Memory B cell (primary cell): ENCODE measurements at regions not wholly inside any gene's neighbourhood (a gene's known extent, or its start where the extent isn't known, plus 50 kb on each side); places are given as distances from the start of the nearest gene placed in this dataset.

ENCODE experiments used
- ATAC-seq: fragments of 150-1000 bp; cut with Tn5 transposase; 2 replicates; pipeline ENCODE4 v1.10.0; 2021; ENCODE audit warnings: low read depth, mild to moderate bottlenecking, moderate library complexity
- DNase-seq, 2 donors: peaks; one replicate each; pipeline ENCODE4 v3.0.0; 2022; ENCODE audit warnings: low spot score in 2 of 2
- H3K27ac Mint-ChIP-seq: one replicate; pipeline ENCODE4 v1.8.0; 2022; ENCODE audit warnings: mild to moderate bottlenecking, moderate library complexity, mixed read lengths
- H3K27me3 Mint-ChIP-seq: one replicate; pipeline ENCODE4 v1.8.0; 2022; ENCODE audit warnings: mixed read lengths
- H3K36me3 Mint-ChIP-seq: one replicate; pipeline ENCODE4 v1.8.0; 2022; ENCODE audit warnings: mild to moderate bottlenecking, mixed read lengths
- H3K4me1 Mint-ChIP-seq: one replicate; pipeline ENCODE4 v1.8.0; 2022; ENCODE audit warnings: mixed read lengths
- H3K4me3 Mint-ChIP-seq: one replicate; pipeline ENCODE4 v1.8.0; 2022; ENCODE audit warnings: mild to moderate bottlenecking, moderate library complexity, mixed read lengths
- H3K9me3 Mint-ChIP-seq: one replicate; pipeline ENCODE4 v1.8.0; 2022; ENCODE audit warnings: mixed read lengths

- Mint-ChIP-seq H3K9me3 (peaks cover 4% of the 10 kb centered on the region), H3K27me3 (no peaks in the 10 kb centered on the region)
Observed at GRCh38 chr2:22360735-22361374, 1024.1 kb upstream of the KLHL29 start.

DNA sequence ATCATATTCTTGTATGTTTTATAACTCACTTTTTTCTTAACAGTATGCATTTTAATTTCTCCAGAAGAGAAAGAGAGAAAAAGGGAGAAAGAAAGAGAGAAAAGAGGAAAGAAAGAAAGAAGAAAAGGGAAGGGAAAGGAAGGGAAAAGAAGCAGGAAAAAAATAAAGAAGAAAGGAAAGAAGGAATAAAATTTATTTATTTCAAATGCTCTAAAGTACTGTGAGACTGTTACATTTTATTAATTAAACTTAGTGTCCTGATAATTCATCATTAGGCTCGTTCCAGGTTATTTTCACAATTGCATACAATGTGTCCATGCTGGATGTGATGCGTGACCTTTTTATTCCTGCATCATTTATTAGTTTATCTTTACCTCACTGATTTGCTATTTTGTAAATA lies 1023.4 kb upstream of the KLHL29 start:
- Mint-ChIP-seq H3K36me3 (no peaks in the 10 kb centered on the region), H3K27ac (no peak overlapping the region), H3K4me1 (no peaks in the 10 kb centered on the region), H3K4me3 (no peak overlapping the region), H3K27me3 (no peaks in the 10 kb centered on the region), H3K9me3 (peaks cover 4% of the 10 kb centered on the region)
- DNase-seq (no peak), ATAC-seq (no peak)

More at GRCh38 chr2:22360735-22361374, 1024.1 kb upstream of the KLHL29 start:
- no peak overlapping the region for H3K4me3 Mint-ChIP-seq
- H3K36me3 Mint-ChIP-seq = no peaks in the 10 kb centered on the region
- DNase-seq (no peak), ATAC-seq (no peak)
- H3K27ac Mint-ChIP-seq = no peak overlapping the region
- no peaks in the 10 kb centered on the region for H3K4me1 Mint-ChIP-seq

DNA sequence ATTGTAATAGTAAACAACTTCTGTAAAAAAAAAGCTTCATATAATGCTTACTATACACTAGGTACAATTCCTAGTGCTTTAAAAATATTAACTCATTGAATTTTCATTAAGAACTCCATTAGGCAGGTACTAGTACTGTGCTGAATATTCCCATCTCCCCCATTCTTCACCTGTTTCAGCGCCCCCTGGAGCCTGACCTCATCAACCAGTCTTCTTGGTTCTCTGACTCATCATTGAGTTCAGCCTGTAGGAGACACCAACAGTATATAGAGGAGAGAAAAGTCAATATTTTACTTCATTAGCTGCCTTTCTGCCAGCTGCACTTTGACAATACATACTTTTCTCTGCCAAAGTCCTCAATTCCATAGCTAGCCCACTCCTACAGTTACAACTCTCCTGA lies 1009.9 kb upstream of the KLHL29 start:
- DNase-seq = no peak
- no peak overlapping the region for H3K27ac Mint-ChIP-seq

GRCh38 chr2:22377268-22377667 lies 1007.7 kb upstream of the KLHL29 start:
- Mint-ChIP-seq H3K4me1 (no peaks in the 10 kb centered on the region), H3K27me3 (no peaks in the 10 kb centered on the region), H3K9me3 (peaks cover 2% of the 10 kb centered on the region), H3K4me3 (no peak overlapping the region), H3K27ac (no peak overlapping the region), H3K36me3 (no peaks in the 10 kb centered on the region)
- no peak for DNase-seq
- ATAC-seq = no peak

More for the DNA sequence above, 1009.9 kb upstream of the KLHL29 start:
- ATAC-seq = no peak
- Mint-ChIP-seq H3K36me3 (no peaks in the 10 kb centered on the region), H3K27me3 (no peaks in the 10 kb centered on the region), H3K9me3 (peaks cover 3% of the 10 kb centered on the region), H3K4me3 (no peak overlapping the region), H3K4me1 (no peaks in the 10 kb centered on the region)

DNA sequence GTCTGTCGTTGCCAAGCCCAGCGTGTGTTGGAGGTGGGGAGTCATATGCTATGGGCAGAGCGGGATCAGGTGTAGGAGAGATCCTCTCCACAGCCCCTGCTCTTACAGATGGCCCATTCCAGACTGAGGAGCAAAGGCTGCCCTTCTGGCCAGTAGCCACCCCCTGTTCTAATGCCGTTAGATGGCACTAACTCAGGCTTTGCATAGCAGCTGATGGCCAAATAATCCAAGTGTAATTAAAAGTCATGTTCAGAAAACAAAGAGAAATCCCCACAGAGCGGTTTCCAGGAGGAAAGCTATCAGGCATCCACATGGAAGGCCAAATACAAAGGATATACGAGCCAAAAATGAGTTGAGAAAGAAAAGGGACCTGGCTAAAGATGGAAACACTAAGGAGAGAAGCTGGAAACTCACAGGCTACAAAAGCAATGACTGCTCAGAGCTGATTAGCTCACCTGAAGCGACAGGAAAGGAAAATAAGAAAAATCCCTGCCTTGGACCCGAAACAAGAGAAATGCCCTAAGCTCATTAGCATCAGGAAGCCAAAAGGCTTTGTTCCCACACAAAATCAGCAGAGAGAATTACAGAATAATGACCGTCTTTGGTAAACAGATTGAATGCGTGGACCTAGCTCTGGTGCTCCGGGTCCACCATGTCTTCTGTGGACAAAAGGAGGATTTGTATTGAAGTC lies 1002.4 kb upstream of the KLHL29 start:
- DNase-seq (no peak), ATAC-seq (no peak)
- Mint-ChIP-seq H3K36me3 (no peaks in the 10 kb centered on the region), H3K27ac (no peak overlapping the region), H3K4me3 (no peak overlapping the region), H3K4me1 (no peaks in the 10 kb centered on the region), H3K27me3 (no peaks in the 10 kb centered on the region), H3K9me3 (peaks cover 2% of the 10 kb centered on the region)

GRCh38 chr2:22397847-22398246 lies 987.1 kb upstream of the KLHL29 start:
- DNase-seq (no peak), ATAC-seq (no peak)
- H3K27ac Mint-ChIP-seq = no peak overlapping the region
- no peak overlapping the region for H3K4me3 Mint-ChIP-seq
- H3K9me3 Mint-ChIP-seq = peaks cover 5% of the 10 kb centered on the region
- no peaks in the 10 kb centered on the region for H3K36me3 Mint-ChIP-seq
- H3K4me1 Mint-ChIP-seq = no peaks in the 10 kb centered on the region
- no peaks in the 10 kb centered on the region for H3K27me3 Mint-ChIP-seq

DNA sequence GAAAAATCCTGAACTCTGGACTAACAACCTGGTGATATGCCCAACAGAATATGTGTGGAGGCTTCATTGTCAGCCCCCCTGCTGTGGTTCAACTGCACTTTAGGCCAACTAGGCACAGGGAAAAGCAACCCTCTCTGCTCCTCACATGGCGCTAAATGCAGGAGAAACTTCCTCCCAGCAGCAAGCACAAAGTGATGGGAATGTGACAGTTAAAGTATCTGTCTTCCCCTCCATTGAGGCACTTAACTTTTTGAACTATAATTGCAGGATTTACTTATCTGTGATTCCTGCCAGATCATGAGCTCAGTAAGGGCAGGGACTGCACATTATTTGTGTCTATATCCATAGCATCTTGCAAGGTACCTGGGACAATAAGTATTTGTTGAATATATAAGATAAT lies 981.2 kb upstream of the KLHL29 start:
- ATAC-seq = no peak
- Mint-ChIP-seq H3K4me3 (no peak overlapping the region), H3K9me3 (peaks cover 7% of the 10 kb centered on the region), H3K4me1 (no peaks in the 10 kb centered on the region), H3K27ac (no peak overlapping the region), H3K27me3 (no peaks in the 10 kb centered on the region), H3K36me3 (no peaks in the 10 kb centered on the region)
- no peak for DNase-seq

DNA sequence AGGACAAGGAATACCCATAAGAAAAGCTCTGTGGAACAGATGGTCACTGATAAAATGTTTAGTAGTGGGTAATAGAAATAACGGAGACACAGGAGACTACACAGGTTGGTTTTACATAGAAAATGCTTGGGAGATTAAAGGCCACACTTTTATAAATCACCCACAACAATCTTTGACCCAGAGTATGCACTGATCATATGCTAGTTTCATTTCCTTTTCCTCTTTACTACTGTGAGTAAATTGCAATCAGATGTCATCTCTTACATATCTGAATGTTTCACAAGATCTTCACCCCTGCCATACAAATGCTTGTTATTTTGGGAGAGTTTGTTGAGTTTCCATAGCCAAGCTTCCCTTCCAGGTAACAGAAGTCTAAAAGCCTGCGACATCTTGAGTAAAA lies 978.4 kb upstream of the KLHL29 start:
- Mint-ChIP-seq H3K4me1 (no peaks in the 10 kb centered on the region), H3K27ac (no peak overlapping the region), H3K36me3 (no peaks in the 10 kb centered on the region), H3K4me3 (no peak overlapping the region), H3K27me3 (no peaks in the 10 kb centered on the region), H3K9me3 (peaks cover 4% of the 10 kb centered on the region)
- DNase-seq (no peak), ATAC-seq (no peak)

DNA sequence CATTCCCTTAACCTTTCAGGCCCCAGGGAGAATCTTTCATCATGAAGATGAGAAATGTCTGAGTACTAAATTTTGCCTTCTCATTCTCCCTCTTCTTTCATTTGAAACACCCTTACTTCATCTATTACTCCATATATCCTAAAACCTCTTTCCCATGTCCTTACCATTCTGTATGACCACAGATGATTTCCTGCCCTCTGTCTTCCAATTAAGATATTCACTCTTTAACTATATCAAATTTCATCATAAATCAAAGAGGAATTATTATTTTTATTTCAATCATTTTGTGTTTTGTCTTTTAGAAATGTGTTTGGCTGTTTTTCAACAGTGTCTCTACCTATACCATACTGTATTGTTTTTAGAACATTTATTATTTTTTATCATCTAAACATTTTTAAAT lies 964.9 kb upstream of the KLHL29 start:
- Mint-ChIP-seq H3K36me3 (no peaks in the 10 kb centered on the region), H3K4me1 (no peaks in the 10 kb centered on the region), H3K9me3 (peaks cover 13% of the 10 kb centered on the region), H3K4me3 (no peak overlapping the region), H3K27me3 (no peaks in the 10 kb centered on the region), H3K27ac (no peak overlapping the region)
- ATAC-seq (no peak), DNase-seq (no peak)

- no peak overlapping the region for H3K27ac Mint-ChIP-seq
- no peak for ATAC-seq
- H3K4me3 Mint-ChIP-seq = no peak overlapping the region
- DNase-seq = no peak
- H3K36me3 Mint-ChIP-seq = no peaks in the 10 kb centered on the region
- H3K9me3 Mint-ChIP-seq = peaks cover 5% of the 10 kb centered on the region
- no peaks in the 10 kb centered on the region for H3K4me1 Mint-ChIP-seq
- no peaks in the 10 kb centered on the region for H3K27me3 Mint-ChIP-seq
Observed at GRCh38 chr2:22442051-22442450, 942.9 kb upstream of the KLHL29 start.

DNA sequence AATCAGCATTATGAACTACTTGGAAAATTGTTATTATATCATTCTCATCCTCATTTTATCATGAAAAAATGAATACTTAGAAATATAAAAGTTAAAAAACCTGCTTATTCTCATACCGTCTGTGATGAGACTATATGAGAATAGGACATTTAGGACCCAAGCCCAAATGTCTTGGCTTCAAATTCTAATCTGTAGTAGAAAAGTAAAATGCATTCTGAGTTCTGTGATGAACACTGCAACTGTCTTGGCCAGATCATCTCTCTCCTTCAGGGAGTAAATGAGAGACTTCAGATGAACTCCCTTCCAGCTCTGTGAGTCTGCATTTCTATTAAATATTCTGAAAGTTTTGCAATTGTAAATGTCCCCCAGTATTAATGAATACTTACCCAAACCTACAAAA lies 940.7 kb upstream of the KLHL29 start:
- H3K27ac Mint-ChIP-seq = no peak overlapping the region
- no peaks in the 10 kb centered on the region for H3K4me1 Mint-ChIP-seq
- no peak for ATAC-seq
- no peaks in the 10 kb centered on the region for H3K27me3 Mint-ChIP-seq
- H3K9me3 Mint-ChIP-seq = peaks cover 9% of the 10 kb centered on the region
- no peak overlapping the region for H3K4me3 Mint-ChIP-seq
- DNase-seq = no peak
- no peaks in the 10 kb centered on the region for H3K36me3 Mint-ChIP-seq

- H3K4me3 Mint-ChIP-seq = no peak overlapping the region
- no peaks in the 10 kb centered on the region for H3K36me3 Mint-ChIP-seq
- H3K27me3 Mint-ChIP-seq = no peaks in the 10 kb centered on the region
- DNase-seq (no peak), ATAC-seq (no peak)
- H3K9me3 Mint-ChIP-seq = peaks cover 10% of the 10 kb centered on the region
- no peaks in the 10 kb centered on the region for H3K4me1 Mint-ChIP-seq
- no peak overlapping the region for H3K27ac Mint-ChIP-seq
Observed at GRCh38 chr2:22449696-22450095, 935.3 kb upstream of the KLHL29 start.

DNA sequence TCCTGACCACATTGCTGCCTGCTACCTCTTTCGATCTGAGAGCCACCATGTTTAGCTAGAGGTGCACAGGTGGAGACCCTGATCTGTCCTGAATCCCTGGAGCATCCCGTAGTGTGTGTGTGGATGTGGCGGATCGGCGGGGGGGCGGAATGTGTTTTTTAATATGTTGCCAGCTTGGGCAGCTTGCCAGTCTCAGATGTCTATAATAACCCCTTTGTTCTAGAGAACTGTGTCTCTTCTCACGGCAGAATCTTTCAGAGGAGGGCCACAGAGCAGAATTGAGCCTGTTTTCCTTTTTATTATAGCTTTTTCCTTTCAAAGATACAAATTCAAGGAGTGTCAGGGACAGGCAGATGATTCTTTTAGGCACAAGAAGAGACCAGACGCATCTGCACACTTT lies 934.1 kb upstream of the KLHL29 start:
- H3K4me3 Mint-ChIP-seq = no peak overlapping the region
- no peaks in the 10 kb centered on the region for H3K4me1 Mint-ChIP-seq
- ATAC-seq = no peak
- H3K9me3 Mint-ChIP-seq = peaks cover 9% of the 10 kb centered on the region
- no peak for DNase-seq
- H3K27ac Mint-ChIP-seq = no peak overlapping the region
- H3K27me3 Mint-ChIP-seq = no peaks in the 10 kb centered on the region
- no peaks in the 10 kb centered on the region for H3K36me3 Mint-ChIP-seq

GRCh38 chr2:22454826-22455485 lies 930.0 kb upstream of the KLHL29 start:
- ATAC-seq = no peak
- DNase-seq = no peak
- peaks cover 4% of the 10 kb centered on the region for H3K9me3 Mint-ChIP-seq
- no peaks in the 10 kb centered on the region for H3K27me3 Mint-ChIP-seq
- H3K27ac Mint-ChIP-seq = no peak overlapping the region
- no peaks in the 10 kb centered on the region for H3K36me3 Mint-ChIP-seq
- H3K4me1 Mint-ChIP-seq = no peaks in the 10 kb centered on the region
- H3K4me3 Mint-ChIP-seq = no peak overlapping the region
